ENCODE measurements at regions not wholly inside any gene's neighbourhood (a gene's known extent, or its start where the extent isn't known, plus 50 kb on each side); places are given as distances from the start of the nearest gene placed in this dataset.

- ATAC-seq (no peak), FAIRE-seq (no peak), DNase-seq (ENCODE audit: low spot score) (no peak)
- H3K79me2 ChIP-seq (ENCODE audit: insufficient read depth, low read length), result no peaks in the 10 kb centered on the region
- no peaks in the 10 kb centered on the region for H4K20me1 ChIP-seq (ENCODE audit: insufficient read depth, low read length)
- H3K9ac ChIP-seq (ENCODE audit: insufficient read depth, low read depth, low read length), result no peak overlapping the region
- no peak overlapping the region for H3K4me2 ChIP-seq (ENCODE audit: low read depth, low read length)
- CTCF ChIA-PET (ENCODE audit: low intra/inter-chr PET ratio, low total read pairs), result no interaction called here
- no peak overlapping the region for H2AFZ ChIP-seq (ENCODE audit: low read length)
- H3K4me1 ChIP-seq (ENCODE audit: insufficient read depth, low read length), result no peaks in the 10 kb centered on the region
- no peak overlapping the region for H3K27ac ChIP-seq (ENCODE audit: extremely low read length, insufficient read depth, low read length)
- no peaks in the 10 kb centered on the region for H3K27me3 ChIP-seq (ENCODE audit: control insufficient read depth in 1 of 2, insufficient read depth in 2 of 2, low read length in 2 of 2)
- POLR2A ChIA-PET, result no interaction called here
- no peaks in the 10 kb centered on the region for H3K9me3 ChIP-seq (ENCODE audit: low read length)
- 0% methylated on average over 1 of the region's 1 CpG for WGBS (ENCODE audit: low lambda C conversion rate)
- intact Hi-C loops (cut with micrococcal nuclease; ENCODE audit: unreplicated experiment) (no loop called here), in situ Hi-C loops (cut with HindIII; ENCODE audit: extremely low pct_ligation_motif_present, low pct_unique_long_range_greater_than_20kb) (no loop called here)
- no peak for TF ChIP-seq WIZ (CRISPR knock-in tag; IDR thresholded peaks at IDR 0.05)
- no peak for TF ChIP-seq PBX2 (CRISPR knock-in tag; IDR thresholded peaks at IDR 0.05)
- no peak for TF ChIP-seq PRMT3 (CRISPR knock-in tag; IDR thresholded peaks at IDR 0.05; ENCODE audit: borderline replicate concordance, low read depth)
- TF ChIP-seq ZNF354B (CRISPR knock-in tag; IDR thresholded peaks at IDR 0.05), result no peak
- TF ChIP-seq ELF1 (CRISPR knock-in tag; IDR thresholded peaks at IDR 0.05), result no peak
- no peak for TF ChIP-seq PRDM10 (CRISPR knock-in tag; IDR thresholded peaks at IDR 0.05; ENCODE audit: low read depth)
- no peak for TF ChIP-seq ZNF138 (CRISPR knock-in tag; IDR thresholded peaks at IDR 0.05; ENCODE audit: low read depth)
- TF ChIP-seq, protein P1, sequence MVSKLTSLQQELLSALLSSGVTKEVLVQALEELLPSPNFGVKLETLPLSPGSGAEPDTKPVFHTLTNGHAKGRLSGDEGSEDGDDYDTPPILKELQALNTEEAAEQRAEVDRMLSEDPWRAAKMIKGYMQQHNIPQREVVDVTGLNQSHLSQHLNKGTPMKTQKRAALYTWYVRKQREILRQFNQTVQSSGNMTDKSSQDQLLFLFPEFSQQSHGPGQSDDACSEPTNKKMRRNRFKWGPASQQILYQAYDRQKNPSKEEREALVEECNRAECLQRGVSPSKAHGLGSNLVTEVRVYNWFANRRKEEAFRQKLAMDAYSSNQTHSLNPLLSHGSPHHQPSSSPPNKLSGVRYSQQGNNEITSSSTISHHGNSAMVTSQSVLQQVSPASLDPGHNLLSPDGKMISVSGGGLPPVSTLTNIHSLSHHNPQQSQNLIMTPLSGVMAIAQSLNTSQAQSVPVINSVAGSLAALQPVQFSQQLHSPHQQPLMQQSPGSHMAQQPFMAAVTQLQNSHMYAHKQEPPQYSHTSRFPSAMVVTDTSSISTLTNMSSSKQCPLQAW (CRISPR knock-in tag; IDR thresholded peaks at IDR 0.05), result no peak
- TF ChIP-seq ZNF589 (CRISPR knock-in tag; conservative IDR thresholded peaks at IDR 0.05), result no peak
- TF ChIP-seq ZNF33A (CRISPR knock-in tag; IDR thresholded peaks at IDR 0.05; ENCODE audit: borderline replicate concordance), result no peak
- no peak for TF ChIP-seq KDM4B (CRISPR knock-in tag; IDR thresholded peaks at IDR 0.05)
- TF ChIP-seq ZNF234 (CRISPR knock-in tag; conservative IDR thresholded peaks at IDR 0.05), result no peak
- TF ChIP-seq KDM3A (CRISPR knock-in tag; IDR thresholded peaks at IDR 0.05; ENCODE audit: low read depth), result no peak
- TF ChIP-seq THAP7 (CRISPR knock-in tag; IDR thresholded peaks at IDR 0.05), result no peak
- no peak for TF ChIP-seq EEA1 (CRISPR knock-in tag; IDR thresholded peaks at IDR 0.05; ENCODE audit: borderline replicate concordance)
- no peak for TF ChIP-seq RNF2 (conservative IDR thresholded peaks at IDR 0.05; ENCODE audit: low read depth)
- H3K4me3 ChIP-seq (replicated peaks in 1 of 3; ENCODE audit: insufficient read depth in 1 of 3, low read depth in 2 of 3, low read length in 3 of 3), result no peak overlapping the region
- no peaks in the 10 kb centered on the region for H3K36me3 ChIP-seq (replicated peaks in 1 of 2; ENCODE audit: control insufficient read depth in 1 of 2, insufficient read depth in 2 of 2, low read length in 2 of 2)
- BruUV-seq (replicated peaks), result no TSS peak
Observed at GRCh38 chrX:96474741-96475125, 209.9 kb upstream of the DIAPH2 start.
